ENCODE measurements at regions not wholly inside any gene's neighbourhood (a gene's known extent, or its start where the extent isn't known, plus 50 kb on each side); places are given as distances from the start of the nearest gene placed in this dataset.

GRCh38 chr1:68677684-68678351 is 180.9 kb upstream of the DEPDC1 start:
- TF ChIP-seq, protein P1, sequence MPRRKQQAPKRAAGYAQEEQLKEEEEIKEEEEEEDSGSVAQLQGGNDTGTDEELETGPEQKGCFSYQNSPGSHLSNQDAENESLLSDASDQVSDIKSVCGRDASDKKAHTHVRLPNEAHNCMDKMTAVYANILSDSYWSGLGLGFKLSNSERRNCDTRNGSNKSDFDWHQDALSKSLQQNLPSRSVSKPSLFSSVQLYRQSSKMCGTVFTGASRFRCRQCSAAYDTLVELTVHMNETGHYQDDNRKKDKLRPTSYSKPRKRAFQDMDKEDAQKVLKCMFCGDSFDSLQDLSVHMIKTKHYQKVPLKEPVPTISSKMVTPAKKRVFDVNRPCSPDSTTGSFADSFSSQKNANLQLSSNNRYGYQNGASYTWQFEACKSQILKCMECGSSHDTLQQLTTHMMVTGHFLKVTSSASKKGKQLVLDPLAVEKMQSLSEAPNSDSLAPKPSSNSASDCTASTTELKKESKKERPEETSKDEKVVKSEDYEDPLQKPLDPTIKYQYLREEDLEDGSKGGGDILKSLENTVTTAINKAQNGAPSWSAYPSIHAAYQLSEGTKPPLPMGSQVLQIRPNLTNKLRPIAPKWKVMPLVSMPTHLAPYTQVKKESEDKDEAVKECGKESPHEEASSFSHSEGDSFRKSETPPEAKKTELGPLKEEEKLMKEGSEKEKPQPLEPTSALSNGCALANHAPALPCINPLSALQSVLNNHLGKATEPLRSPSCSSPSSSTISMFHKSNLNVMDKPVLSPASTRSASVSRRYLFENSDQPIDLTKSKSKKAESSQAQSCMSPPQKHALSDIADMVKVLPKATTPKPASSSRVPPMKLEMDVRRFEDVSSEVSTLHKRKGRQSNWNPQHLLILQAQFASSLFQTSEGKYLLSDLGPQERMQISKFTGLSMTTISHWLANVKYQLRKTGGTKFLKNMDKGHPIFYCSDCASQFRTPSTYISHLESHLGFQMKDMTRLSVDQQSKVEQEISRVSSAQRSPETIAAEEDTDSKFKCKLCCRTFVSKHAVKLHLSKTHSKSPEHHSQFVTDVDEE (CRISPR knock-in tag; IDR thresholded peaks at IDR 0.05): no peak
- TF ChIP-seq OSR1 (CRISPR knock-in tag; IDR thresholded peaks at IDR 0.05) (no peak), ZFP3 (CRISPR knock-in tag; IDR thresholded peaks at IDR 0.05) (no peak), ZFP30 (CRISPR knock-in tag; IDR thresholded peaks at IDR 0.05) (no peak), PATZ1 (CRISPR knock-in tag; IDR thresholded peaks at IDR 0.05; ENCODE audit: borderline replicate concordance) (no peak), ZNF8 (CRISPR knock-in tag; IDR thresholded peaks at IDR 0.05) (0 out of 2 replicates have a peak, but pooled peaks have one; percentile 14), RARB (CRISPR knock-in tag; IDR thresholded peaks at IDR 0.05) (no peak), CSDC2 (CRISPR knock-in tag; IDR thresholded peaks at IDR 0.05) (no peak)
- TF ChIP-seq, protein P2, sequence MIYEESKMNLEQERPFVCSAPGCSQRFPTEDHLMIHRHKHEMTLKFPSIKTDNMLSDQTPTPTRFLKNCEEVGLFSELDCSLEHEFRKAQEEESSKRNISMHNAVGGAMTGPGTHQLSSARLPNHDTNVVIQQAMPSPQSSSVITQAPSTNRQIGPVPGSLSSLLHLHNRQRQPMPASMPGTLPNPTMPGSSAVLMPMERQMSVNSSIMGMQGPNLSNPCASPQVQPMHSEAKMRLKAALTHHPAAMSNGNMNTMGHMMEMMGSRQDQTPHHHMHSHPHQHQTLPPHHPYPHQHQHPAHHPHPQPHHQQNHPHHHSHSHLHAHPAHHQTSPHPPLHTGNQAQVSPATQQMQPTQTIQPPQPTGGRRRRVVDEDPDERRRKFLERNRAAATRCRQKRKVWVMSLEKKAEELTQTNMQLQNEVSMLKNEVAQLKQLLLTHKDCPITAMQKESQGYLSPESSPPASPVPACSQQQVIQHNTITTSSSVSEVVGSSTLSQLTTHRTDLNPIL (CRISPR knock-in tag; IDR thresholded peaks at IDR 0.05; ENCODE audit: low read depth): no peak
